Thyroid gland (tissue), 4 donors: ENCODE measurements at regions not wholly inside any gene's neighbourhood (a gene's known extent, or its start where the extent isn't known, plus 50 kb on each side); places are given as distances from the start of the nearest gene placed in this dataset.

Source experiments
- DNase-seq, 2 donors: peaks; one replicate each; pipeline ENCODE4 v3.0.0-alpha.2; 2019
- H3K27ac ChIP-seq, 3 donors: fragments of 200-600 bp; sonication (generic); 1 replicate in 2 of 3; 2 replicates in 1 of 3; pipeline ENCODE4 v1.5.1; 2016 to 2019; ENCODE audit warnings: mild to moderate bottlenecking in 1 of 3, moderate library complexity in 1 of 3
- H3K27me3 ChIP-seq: fragments of 200-600 bp; sonication (generic); one replicate; pipeline ENCODE4 v1.5.1; 2019
- H3K36me3 ChIP-seq, 2 donors: fragments of 200-600 bp; sonication (generic); one replicate each; pipeline ENCODE4 v1.5.1; 2016 to 2019
- H3K4me1 ChIP-seq, 2 donors: fragments of 200-600 bp; sonication (generic); one replicate each; pipeline ENCODE4 v1.5.1; 2017 to 2019
- H3K4me3 ChIP-seq, 3 donors: fragments of 200-600 bp; sonication (generic); replicated peaks in 1 of 3; 1 replicate in 2 of 3; 2 replicates in 1 of 3; pipeline ENCODE4 v1.5.1; 2016; ENCODE audit warnings: mild to moderate bottlenecking in 1 of 3
- H3K9me3 ChIP-seq: fragments of 200-600 bp; sonication (generic); one replicate; pipeline ENCODE4 v1.5.1; 2017
- CTCF ChIP-seq, 6 experiments: fragments of 200-600 bp in 3 of 6; fragments of 450-650 bp in 3 of 6; sonication (generic) in 3 of 6; IDR thresholded peaks; one replicate each; pipeline ENCODE4 v1.5.1; 2016 to 2019; ENCODE audit warnings: antibody characterized with exemption in 6 of 6, mild to moderate bottlenecking in 2 of 6, inconsistent platforms in 1 of 6, moderate library complexity in 1 of 6
- POLR2A ChIP-seq, 2 donors: fragments of 450-650 bp; IDR thresholded peaks; one replicate each; pipeline ENCODE4 v1.6.1; 2017; ENCODE audit warnings: antibody characterized with exemption in 2 of 2, mild to moderate bottlenecking in 2 of 2, moderate library complexity in 1 of 2
- WGBS, 2 donors: methylation state at CpG; one replicate each; pipeline ENCODE4 v1.1.5; 2017; 5-methylcytosine and 5-hydroxymethylcytosine counted together
- intact Hi-C: fragments of 100-400 bp; cut with DNase I; formaldehyde crosslinking; loops from one replicate; pipeline ENCODE4 v1.15.1; 2023

DNA sequence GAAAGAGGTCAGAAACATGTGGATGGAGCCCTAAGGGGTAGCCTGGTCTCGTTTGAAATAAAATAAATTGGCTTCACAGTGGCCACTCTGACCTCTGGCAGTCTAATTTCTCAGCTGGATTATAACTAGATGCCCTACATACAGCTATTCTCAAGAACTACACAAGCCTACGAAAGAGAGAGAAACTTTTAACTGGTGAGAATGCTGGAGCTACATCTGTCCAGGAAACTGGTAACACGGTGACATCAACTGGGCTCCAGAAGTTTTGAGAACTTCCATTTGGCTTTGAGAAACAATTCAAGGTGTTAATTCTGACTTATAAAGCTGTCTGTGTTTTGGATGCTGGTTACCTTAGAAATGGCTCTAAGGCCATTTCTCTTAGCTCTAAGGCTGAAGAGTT, 187.3 kb upstream of the TENT5A start:
- no peaks in the 10 kb centered on the region for H3K9me3 ChIP-seq
- no peak for TF ChIP-seq CTCF (IDR thresholded peaks at IDR 0.05)
- no peak for TF ChIP-seq POLR2A (IDR thresholded peaks at IDR 0.05)
- no peak overlapping the region for H3K4me3 ChIP-seq
- H3K4me1 ChIP-seq = peaks cover 3 to 12% of the 10 kb centered on the region in 2 donors
- DNase-seq = no peak
- WGBS, 2 donors = 77 to 80% methylated on average over 3 of the region's 3 CpGs
- H3K36me3 ChIP-seq = no peaks in the 10 kb centered on the region
- H3K27ac ChIP-seq = no peak overlapping the region
- no peaks in the 10 kb centered on the region for H3K27me3 ChIP-seq
- intact Hi-C loops = no loop called here

- 72 to 75% methylated on average over 3 of the region's 3 CpGs for WGBS, 2 donors
- Histone ChIP-seq H3K27ac (no peak overlapping the region), H3K4me3 (no peak overlapping the region), H3K9me3 (no peaks in the 10 kb centered on the region), H3K4me1 (peaks cover 3 to 12% of the 10 kb centered on the region in 2 donors), H3K36me3 (no peaks in the 10 kb centered on the region), H3K27me3 (no peaks in the 10 kb centered on the region)
- intact Hi-C loops = no loop called here
- DNase-seq = no peak
- no peak for TF ChIP-seq POLR2A (IDR thresholded peaks at IDR 0.05)
- no peak for TF ChIP-seq CTCF (IDR thresholded peaks at IDR 0.05)
Observed at GRCh38 chr6:81938991-81939732, 186.7 kb upstream of the TENT5A start.

DNA sequence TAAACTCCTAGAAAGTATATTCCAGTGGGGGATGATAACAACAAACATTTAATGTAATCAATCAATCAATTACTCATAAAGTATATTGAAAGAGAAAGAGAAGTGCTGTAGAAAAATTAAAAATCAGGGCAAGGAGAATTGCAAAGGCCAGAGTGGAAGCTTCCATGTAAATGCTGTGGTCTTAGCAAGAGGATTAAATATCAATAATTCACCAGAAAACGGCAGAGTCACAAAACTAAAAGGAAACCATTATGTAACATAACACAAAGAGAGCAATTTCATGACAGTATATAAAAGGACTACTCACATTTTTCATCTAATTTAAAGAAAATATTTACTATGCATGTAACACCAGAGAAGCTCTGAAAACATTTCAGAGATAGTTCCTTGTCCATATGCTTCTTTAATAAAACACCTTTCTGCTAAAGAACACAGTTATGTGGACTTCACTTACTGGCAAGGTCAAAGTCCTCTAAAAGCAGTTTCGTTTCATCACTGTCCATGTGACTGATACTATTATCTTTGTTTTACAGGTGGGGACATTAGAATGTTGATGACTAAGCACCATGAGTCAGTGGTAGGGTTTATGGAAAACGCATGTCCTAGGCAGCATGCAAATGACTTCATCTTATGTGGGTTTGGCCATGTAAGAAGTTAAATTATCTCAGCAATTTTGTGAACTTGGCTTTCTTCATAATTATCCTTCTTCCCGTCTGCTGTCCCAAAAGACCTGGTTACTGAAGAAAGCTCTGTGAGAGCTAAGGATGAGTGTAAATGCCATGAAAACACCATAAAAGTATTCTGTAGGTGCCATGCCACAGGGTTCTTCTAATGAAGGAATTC, 185.8 kb upstream of the TENT5A start:
- intact Hi-C loops = no loop called here
- TF ChIP-seq CTCF (IDR thresholded peaks at IDR 0.05) (no peak), POLR2A (IDR thresholded peaks at IDR 0.05) (no peak)
- DNase-seq = no peak
- Histone ChIP-seq H3K4me1 (peaks cover 3 to 12% of the 10 kb centered on the region in 2 donors), H3K27ac (no peak overlapping the region), H3K9me3 (no peaks in the 10 kb centered on the region), H3K4me3 (no peak overlapping the region), H3K27me3 (no peaks in the 10 kb centered on the region), H3K36me3 (no peaks in the 10 kb centered on the region)
- WGBS, 2 donors = 40 to 48% methylated on average over 4 of the region's 4 CpGs

GRCh38 chr6:81937296-81937937, 184.9 kb upstream of the TENT5A start:
- TF ChIP-seq CTCF (IDR thresholded peaks at IDR 0.05) (no peak), POLR2A (IDR thresholded peaks at IDR 0.05) (no peak)
- intact Hi-C loops = no loop called here
- WGBS, 2 donors = 86% methylated on average over 6 of the region's 6 CpGs
- Histone ChIP-seq H3K36me3 (no peaks in the 10 kb centered on the region), H3K4me3 (no peak overlapping the region), H3K27ac (no peak overlapping the region), H3K9me3 (no peaks in the 10 kb centered on the region), H3K4me1 (peaks cover 3 to 12% of the 10 kb centered on the region in 2 donors), H3K27me3 (no peaks in the 10 kb centered on the region)
- no peak for DNase-seq
